GM19025 (cell line): ENCODE measurements at regions not wholly inside any gene's neighbourhood (a gene's known extent, or its start where the extent isn't known, plus 50 kb on each side); places are given as distances from the start of the nearest gene placed in this dataset.
"Not testable (repeated sequence)": the region's sequence is repeated elsewhere in the genome, so short reads cannot be mapped to it uniquely, and the experiment has no call there.

ENCODE experiments used
- ATAC-seq: cut with Tn5 transposase; IDR thresholded peaks from one replicate; pipeline ENCODE4 v1.9.1; 2021; ENCODE audit warnings: mild to moderate bottlenecking, low read depth, moderate library complexity; ENCODE audit not compliant: unreplicated experiment

DNA sequence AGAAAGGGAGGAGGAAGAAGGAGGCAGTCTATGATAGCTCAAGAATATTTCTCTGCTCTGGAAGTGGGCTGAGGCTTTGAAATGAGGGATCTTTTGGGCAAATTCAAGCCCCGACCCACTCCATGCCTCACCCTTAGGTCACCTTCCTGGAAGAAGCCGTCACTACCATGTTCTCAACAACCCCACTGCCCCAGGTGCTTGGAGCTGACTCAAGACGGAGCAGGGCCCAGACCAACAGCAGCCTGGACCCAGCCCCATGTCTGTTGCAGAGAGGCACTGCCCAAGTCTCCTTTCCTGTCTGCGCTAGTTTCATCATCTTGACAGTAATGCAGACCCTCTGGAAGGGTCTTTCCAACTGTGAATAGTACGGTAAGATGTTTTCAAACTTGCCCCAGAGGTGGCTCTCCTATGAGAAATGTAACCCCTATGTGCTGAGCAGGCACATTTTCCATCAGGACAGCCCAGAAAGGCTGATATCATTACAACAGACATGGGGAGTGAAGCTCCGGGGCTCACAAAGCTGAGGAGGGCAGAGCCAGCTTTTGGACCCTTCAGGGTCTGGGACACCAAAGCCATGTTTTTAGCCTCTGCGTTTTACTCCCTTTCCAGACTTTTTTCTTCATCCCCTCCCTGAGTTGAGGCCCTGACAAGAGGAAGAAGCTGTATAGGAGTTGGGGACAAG lies 128.2 kb upstream of the LARP1 start:
- no peak for ATAC-seq

- ATAC-seq = no peak
Observed at GRCh38 chr5:154625031-154625430, 130.1 kb upstream of the LARP1 start.

DNA sequence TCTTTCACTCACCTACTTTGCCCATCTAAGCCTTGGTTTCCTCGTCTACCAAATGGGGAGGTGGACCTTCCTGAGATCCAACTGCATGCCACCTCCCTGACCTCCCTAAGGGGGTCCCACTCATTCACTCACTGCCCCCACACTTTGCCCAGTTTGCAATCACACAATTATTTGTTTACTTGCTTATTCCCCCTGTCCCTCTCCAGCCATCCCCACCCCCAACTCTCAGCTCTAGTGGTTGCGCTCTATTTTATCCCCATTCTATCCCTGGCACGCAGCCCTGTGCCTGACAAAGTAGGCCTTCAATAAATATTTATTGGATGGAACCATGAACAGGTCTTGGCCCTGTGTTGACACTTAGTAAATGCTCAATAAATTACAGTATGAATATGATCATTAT lies 130.8 kb upstream of the LARP1 start:
- ATAC-seq = no peak

DNA sequence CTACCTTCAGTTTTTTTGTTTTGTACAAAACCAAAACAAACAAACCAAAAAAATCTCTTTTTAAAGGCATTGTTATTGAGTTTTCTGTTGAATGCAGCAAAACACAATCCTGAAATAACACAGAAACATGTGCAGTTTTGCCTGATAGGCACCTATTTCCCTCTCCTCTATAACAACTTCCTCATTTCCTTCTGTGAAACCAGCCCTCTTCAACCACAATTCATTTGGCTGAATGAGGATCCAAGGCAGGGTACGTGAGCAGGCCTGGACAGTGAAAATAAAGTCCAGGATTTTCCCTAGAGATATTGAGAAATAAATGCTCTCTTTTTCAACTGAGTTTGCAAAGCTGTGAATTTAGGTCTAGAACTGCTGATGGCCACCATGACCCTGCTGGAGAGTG lies 134.8 kb upstream of the LARP1 start:
- ATAC-seq = no peak

- no peak for ATAC-seq
Observed at GRCh38 chr5:154618696-154619095, 136.5 kb upstream of the LARP1 start.

- ATAC-seq = no peak
Observed at GRCh38 chr5:154614595-154614994, 136.6 kb upstream of the HAND1 start.

- no peak for ATAC-seq
Observed at GRCh38 chr5:154614125-154614524, 136.1 kb upstream of the HAND1 start.

DNA sequence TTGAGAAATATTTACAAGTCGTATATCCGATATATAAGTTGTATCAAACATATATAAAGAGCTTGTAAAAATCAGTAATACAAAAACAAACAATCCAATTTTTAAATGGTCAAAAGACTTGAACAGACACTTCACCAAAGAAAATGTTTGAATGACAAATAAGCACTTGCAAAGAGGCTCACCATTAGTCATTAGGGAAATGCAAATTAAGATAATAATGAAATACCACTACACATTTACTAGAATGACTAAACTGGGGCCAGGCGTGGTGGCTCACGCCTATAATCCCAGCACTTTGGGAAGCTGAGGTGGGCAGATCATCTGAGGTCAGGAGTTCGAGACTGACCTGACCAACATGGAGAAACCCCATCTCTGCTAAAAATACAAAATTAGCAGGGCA lies 134.6 kb upstream of the HAND1 start:
- ATAC-seq = no peak

GRCh38 chr5:154611341-154611767 lies 133.3 kb upstream of the HAND1 start:
- ATAC-seq = no peak

DNA sequence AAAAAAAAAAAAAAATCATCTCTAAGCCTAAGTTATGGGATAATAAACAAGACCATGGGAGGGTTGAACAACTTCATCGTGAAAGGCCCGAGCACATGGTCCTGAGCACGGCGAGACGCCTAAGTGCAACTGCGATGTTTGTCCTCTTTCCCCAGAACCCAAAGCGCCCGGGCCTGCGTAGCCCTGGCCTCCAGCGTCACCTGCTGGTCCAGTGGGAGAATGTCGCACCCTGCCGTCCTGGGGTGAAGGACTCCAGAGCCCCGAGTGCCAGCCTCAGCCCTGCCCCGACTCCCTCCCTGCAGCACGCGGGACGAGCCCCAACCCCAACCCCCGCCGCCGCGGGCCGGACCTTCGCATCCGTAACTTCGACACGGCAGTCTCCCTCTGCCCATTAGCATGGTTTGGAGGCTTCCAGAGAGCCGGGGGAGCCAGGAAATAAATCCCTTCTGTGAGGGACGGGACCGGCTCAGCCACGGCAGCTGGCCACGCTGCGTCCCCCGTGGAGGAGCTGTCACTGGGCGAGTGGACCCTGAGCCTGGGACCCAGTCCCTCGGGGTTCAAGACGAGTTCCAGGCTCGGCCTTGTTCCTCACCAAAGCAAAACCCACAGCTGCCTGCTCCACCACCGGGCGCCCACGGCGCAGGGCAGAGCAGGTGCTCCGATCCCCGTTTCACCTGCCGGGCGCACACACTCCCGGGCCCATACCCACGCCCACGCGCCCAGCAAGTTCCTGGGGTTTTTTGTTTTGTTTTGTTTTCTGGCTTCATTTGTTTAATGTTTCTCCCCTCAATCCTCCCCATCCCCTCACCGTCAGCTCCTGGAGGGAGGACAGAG lies 132.5 kb upstream of the HAND1 start:
- ATAC-seq = peak; percentile 90

- ATAC-seq = no peak
Observed at GRCh38 chr5:154609251-154609650, 131.2 kb upstream of the HAND1 start.

GRCh38 chr5:154608531-154609011 lies 130.5 kb upstream of the HAND1 start:
- no peak for ATAC-seq

DNA sequence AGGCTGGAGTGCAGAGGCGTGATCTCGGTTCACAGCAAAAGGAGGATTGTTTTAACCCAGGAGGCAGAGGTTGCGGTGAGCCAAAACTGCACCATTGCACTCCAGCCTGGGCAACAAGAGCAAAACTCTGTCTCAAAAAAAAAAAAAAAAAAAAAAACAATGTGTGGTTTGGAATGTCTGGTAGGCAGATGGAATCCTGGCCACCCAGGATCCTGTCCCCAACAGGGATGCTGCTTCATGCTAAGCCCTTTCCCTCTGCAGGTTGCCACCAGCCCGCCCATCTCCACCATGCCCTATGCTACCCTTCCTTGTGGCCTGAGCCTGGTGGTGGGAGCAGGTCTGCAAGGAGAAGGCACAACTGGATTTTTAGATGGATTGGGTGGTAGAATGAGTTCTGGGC lies 129.7 kb upstream of the HAND1 start:
- no peak for ATAC-seq

DNA sequence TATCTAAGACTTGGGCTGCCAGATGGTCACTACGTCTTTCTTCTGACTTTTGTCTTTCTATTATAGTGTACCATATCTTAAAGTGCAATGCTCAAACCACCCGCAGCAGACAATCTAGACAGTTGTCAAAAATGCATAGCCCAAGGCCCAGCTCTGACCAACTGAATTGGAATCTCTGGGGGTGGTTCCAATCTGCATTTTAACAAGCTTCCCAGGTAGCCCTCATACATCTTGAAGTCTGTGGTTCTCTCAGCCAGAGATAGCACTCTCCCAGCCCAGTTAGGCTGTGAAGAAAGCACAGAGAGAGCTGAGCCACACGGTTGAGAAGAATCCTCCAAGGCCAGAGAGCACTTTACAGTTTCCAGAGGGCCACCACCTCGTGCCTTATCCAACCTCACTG lies 128.2 kb upstream of the HAND1 start:
- no peak for ATAC-seq

- no peak for ATAC-seq
Observed at GRCh38 chr5:154603953-154604679, 126.1 kb upstream of the HAND1 start.

GRCh38 chr5:154603485-154603884 lies 125.5 kb upstream of the HAND1 start:
- ATAC-seq = no peak

DNA sequence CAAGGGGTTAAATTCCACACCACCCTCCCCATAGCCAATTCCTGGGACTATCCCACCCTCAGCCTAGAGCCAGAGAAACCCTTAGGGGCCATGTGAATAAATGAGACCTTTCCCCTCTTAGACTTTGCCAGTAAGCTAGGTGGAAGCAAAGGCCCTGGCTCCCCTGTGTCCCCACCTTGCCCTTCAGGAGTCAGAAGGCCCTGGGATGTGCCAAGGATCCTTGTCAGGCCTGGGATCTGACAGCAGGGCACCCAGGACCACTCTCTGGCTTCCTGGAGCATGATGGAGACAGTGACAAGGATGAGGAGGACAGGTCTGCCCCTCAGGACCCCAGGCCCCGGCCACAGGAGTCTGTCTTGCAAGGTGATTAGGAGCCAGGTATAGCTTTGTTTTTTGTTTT lies 125.0 kb upstream of the HAND1 start:
- no peak for ATAC-seq

GRCh38 chr5:154601014-154601413 lies 123.0 kb upstream of the HAND1 start:
- ATAC-seq = no peak

DNA sequence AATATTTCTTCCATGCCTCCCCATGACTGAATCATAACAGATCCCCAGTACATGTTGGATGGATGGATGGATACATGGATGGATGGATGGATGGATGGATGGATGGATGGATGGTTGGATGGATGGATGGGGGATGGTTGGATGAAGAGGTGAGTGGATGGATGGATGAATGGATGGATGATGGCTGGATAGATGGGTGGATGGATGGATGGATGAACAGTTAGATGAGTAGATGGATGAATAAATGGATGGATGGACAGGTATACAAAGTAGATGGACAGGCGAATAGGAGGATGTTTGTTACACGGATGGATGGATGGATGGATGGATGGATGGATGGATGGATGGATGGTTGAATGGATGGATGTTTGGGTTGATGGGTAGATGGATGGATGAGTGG lies 120.0 kb upstream of the HAND1 start:
- ATAC-seq = no peak

DNA sequence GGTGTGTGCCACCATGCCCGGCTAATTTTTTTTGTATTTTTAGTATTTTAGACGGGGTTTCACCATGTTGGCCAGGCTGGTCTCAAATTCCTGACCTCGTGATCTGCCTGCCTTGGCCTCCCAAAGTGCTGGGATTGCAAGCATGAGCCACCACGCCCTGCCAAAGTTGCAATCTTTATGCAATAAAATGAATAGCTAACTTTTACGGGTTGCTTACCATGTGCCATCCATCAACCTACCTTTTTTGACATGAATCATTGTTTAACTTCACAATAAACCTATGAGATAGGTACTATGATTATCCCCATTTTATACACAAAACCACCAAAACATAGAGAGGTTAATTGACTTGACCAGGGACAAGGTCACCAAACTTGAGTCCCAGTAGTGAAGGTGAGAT lies 118.8 kb upstream of the HAND1 start:
- not testable (repeated sequence) for ATAC-seq

DNA sequence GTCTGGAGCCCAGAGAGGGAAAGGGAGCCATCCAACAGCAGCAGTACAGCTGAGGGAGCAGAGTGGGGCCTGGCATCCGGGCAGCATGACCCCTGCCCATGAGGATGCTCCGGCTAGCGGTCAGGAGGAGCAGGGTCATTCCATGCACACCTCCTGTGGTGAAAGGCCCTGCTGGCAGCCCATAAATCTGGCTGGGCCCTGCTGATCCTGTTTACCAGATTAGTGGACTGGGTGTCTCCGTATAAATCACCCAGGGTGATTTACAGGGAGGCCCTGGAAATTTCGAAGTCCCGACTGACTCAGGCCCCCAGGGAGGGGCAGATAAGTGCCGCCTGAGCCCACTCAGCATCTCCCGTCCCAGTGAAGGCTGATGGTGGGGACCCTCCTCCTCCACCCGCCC lies 117.6 kb upstream of the HAND1 start:
- ATAC-seq = no peak
